ENCODE measurements at regions not wholly inside any gene's neighbourhood (a gene's known extent, or its start where the extent isn't known, plus 50 kb on each side); places are given as distances from the start of the nearest gene placed in this dataset.

GRCh38 chr5:4520559-4520958, 619.6 kb upstream of the ADAMTS16 start:
- DNase-seq (ENCODE audit: low spot score), result no peak

- no peak for DNase-seq (ENCODE audit: low spot score)
These were observed 617.1 kb upstream of the ADAMTS16 start for GRCh38 chr5:4523038-4523437.

DNA sequence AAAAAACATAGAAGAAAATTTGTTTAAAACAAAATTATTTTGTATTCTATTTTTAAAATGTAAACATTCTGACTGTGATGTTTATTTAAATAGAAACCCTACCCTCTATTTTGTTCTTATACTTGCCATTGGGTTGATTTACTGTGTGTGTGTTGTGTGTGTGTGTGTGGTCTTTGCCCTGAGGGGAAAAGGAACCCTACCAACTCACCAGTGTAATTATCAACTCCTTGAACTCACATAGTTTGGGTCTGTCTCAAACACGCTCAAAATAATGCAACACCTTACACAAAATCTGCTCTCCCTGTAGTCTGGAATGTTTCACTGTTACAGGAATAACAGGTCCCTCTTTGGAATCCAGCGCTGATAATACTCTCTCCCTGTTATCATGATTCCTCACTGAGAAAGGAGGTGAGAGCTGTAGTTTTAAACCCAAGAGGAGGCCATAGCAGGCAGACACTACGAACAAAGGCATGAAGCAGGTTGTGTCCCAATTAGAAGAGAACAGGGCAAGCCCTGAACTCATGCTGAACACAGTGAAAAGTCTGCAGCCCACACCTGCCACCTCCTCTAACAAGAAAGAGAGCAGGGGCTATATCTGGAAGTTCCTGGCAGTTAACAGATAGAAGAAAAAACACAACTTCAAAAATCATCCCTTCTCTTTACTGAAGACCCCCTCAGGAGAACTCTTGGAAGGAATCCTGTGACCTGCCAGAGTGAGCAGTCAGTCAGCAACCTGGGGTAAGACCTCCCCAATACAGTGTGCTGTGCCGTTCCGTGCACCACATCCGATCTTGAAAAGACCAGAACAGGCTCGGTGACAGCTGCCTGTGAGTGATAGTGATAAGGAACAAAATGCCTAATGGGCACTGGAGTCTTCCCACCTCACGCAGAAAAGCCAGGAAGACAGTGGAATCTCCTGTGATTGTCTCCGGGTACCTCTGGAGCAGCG, 608.1 kb upstream of the ADAMTS16 start:
- DNase-seq (ENCODE audit: low spot score), result no peak

DNA sequence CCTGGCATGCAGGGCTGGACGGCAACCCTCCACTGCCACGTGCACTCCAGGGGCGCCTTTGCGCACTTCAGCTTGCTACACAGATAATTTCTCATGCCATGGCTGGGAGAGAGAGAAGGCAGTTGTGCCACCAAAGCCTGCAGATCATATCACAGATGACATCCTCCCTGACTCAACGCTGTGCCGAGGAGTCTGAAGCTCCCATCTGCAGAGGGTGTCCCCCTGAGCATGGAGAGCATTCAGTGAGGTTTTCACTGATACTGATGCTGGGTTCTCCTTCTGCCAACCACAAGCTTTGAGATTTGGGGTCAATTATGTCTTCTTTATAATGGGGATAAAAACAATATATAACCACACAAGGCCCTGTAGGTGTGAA, 607.4 kb upstream of the ADAMTS16 start:
- no peak for DNase-seq (ENCODE audit: low spot score)

GRCh38 chr5:4533457-4534105, 606.5 kb upstream of the ADAMTS16 start:
- DNase-seq (ENCODE audit: low spot score), result no peak

- no peak for DNase-seq (ENCODE audit: low spot score)
These were observed 602.6 kb upstream of the ADAMTS16 start for GRCh38 chr5:4537489-4537888.

DNA sequence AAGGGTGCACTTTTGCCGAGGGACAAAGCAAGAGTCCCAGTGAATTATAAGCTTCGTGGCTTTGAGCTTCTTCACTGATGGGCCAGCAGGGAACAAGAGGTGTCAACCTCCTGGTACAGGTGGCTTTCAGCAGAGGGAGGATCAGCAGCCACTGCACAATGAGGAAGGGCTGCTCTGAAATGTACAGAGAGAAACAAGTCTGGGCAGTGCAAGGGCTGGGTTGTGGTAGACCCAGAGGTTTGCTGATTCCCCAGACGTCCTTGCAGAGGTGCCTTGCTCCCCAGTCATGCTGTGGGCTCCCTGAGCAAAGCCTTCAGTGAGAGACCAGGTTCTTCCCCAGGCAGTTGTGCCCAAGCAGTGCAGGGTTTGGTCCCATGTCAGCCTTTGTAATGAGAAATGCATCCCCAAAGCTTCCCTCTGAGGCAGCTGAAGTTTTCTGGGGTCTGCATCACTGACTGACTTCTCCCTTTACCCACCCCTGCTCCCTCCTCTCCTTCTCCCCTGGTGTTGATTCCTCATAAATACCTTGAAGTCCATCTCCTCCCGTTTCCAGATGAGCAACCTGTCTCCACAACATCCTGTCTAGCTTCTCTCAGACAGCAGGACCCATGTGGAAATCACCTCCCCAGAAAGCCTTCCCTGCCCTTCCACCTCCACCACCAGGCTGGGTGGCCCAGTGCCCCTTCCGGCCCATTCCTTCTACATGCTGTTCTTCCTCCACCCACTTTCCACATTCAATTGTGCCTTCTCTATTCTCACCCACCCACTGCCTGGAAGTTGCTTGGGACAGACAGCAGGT, 599.6 kb upstream of the ADAMTS16 start:
- DNase-seq (ENCODE audit: low spot score), result no peak

GRCh38 chr5:4541334-4541733, 598.8 kb upstream of the ADAMTS16 start:
- DNase-seq (ENCODE audit: low spot score), result no peak

DNA sequence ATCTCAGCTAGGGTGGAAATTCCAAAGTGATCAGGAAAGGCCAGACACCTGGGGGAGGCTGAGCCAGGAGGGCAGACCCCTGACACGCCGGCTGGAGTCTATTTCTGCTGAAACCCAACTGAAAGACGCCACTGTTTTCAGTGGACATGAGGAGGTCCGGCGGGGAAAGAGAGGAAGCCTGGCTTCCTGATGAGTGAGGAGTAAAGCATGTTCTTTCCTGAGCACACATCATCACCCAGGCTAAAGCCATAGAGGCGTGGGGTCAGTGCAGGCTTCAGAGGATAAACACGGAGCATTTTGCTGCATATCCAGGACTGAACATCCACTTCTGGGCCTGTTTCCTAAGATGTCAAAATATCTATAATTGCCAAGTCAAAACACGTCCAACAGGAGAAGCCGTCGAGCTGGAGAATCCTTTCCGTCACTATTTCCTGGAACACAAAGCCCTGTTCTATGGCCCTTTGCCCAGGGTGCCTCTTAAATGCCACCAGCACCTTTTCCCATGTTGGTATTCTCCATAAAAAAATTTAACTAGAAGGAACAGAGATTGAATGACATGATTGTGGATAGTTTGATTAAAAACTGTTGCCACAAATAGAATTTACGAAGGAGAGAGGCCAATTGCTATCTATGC, 597.9 kb upstream of the ADAMTS16 start:
- DNase-seq (ENCODE audit: low spot score), result no peak

GRCh38 chr5:4544049-4544670, 596.0 kb upstream of the ADAMTS16 start:
- no peak for DNase-seq (ENCODE audit: low spot score)

- DNase-seq (ENCODE audit: low spot score), result no peak
These were observed 592.6 kb upstream of the ADAMTS16 start for GRCh38 chr5:4547547-4547946.

GRCh38 chr5:4548341-4548740, 591.8 kb upstream of the ADAMTS16 start:
- DNase-seq (ENCODE audit: low spot score), result no peak

- DNase-seq (ENCODE audit: low spot score), result no peak
These were observed 590.8 kb upstream of the ADAMTS16 start for GRCh38 chr5:4549351-4549750.

DNA sequence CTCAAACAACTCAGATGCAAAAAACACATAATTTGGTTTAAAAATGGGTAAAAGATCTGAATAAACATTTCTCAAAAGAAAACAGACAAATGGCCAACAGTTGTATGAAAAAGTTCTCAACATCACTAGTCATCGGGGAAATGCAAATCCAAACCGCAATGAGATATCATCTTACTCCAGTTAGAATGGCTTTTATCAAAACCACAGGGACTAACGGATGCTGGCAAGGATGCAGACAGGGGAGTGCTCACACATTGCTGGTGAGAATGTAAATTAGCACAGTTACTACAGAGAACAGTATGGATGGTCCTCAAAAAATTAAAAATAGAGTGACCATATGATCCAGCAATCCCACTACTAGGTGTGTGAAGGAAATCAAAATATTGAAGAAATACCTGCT, 589.1 kb upstream of the ADAMTS16 start:
- DNase-seq (ENCODE audit: low spot score), result no peak

- no peak for DNase-seq (ENCODE audit: low spot score)
These were observed 587.0 kb upstream of the ADAMTS16 start for GRCh38 chr5:4553130-4553529.

DNA sequence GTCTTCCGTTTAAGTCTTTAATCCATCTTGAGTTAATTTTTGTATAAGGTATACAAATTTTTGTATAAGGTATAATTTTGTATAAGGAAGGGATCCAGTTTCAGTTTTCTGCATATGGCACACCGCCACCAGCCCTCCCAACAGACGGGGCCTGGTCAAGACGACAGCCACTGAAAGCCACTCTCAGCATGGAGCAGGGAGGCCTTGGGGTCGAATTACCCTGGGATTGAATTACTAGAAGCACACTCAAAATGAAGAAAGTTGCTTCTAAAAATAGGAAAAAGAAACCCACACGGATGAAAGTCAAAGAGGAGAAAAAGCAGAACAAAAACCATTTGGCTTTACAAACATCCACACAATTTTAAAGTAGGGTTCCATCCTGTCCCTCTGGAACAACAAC, 586.2 kb upstream of the ADAMTS16 start:
- DNase-seq (ENCODE audit: low spot score), result no peak

GRCh38 chr5:4555725-4556285, 584.3 kb upstream of the ADAMTS16 start:
- no peak for DNase-seq (ENCODE audit: low spot score)

- DNase-seq (ENCODE audit: low spot score), result no peak
These were observed 578.7 kb upstream of the ADAMTS16 start for GRCh38 chr5:4561403-4561802.

DNA sequence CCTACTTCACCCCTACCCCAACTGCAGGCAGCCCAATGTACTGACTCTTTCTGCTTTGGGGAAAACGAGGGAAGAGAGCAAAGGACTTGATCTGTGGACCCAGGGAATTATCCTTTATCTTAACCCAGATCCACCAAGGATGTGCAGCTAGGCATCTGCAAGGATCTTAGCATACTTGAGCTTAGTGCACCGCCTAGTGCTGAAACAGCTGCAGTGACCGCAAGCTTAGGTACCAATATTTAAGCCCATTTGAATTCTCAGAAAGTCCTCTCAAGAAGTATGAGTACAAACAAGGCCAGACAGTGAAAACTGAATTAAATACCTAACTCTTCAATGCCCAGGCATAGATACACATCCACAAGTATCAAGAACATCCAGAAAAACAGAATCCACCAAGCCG, 576.7 kb upstream of the ADAMTS16 start:
- no peak for DNase-seq (ENCODE audit: low spot score)

DNA sequence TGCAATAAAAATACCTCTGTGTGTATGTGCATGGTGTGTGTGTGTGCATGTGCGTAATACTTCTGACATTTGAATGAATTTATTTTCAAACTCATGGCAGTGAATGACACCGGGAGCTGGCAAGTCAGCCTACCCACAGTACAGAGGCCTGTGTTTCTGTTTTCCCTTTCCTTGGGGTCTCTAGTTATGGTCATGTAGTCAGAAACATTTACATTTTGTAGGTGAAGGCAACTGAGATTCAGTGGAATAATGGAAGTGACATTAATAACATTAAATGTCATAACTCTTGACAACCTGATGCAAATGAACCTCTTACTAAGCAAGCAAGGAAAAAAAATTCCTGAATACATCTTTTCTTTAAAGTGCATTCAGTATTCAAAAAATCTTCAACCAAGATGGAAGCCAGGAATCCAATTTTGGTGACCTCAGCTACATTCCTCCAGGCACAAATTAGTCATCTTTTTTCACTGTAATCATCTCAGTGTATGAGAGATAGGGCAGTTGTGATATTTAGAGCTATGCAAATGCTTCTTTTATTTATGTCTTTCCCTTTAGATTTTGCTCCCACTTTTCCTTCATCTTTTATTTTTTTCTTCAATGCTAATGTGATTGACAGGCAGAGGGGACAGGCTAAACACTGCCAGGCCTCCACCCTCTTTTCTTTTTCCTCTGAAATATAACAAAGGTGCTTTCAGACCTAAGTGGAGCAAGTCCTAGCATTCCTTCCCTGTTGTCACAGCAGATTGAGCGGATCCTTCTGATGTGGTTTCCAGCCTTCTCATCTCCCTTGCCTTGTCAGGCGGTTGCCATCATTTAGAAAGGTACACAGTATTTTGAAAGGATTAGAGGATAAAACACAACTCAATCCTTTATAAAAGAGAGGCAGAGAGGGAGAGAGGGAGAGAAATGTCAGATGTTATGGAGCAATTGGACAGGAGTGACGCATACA, 569.8 kb upstream of the ADAMTS16 start:
- DNase-seq (ENCODE audit: low spot score), result no peak

Data from kidney capillary endothelial cell (primary cell).